KOPT-K1 (cell line): ENCODE measurements at regions not wholly inside any gene's neighbourhood (a gene's known extent, or its start where the extent isn't known, plus 50 kb on each side); places are given as distances from the start of the nearest gene placed in this dataset.
A peak's percentile ranks its signal among the peaks of the same experiment; 100 is the strongest.

ENCODE experiments used
- H3K27ac ChIP-seq: fragments of 200-600 bp; sonication (generic); 2 replicates; pipeline ENCODE4 v1.5.1; 2016; ENCODE audit warnings: antibody characterized with exemption, mild to moderate bottlenecking, low read depth, low read length; ENCODE audit not compliant: poor library complexity, severe bottlenecking
- H3K36me3 ChIP-seq: fragments of 200-600 bp; sonication (generic); 2 replicates; pipeline ENCODE4 v1.5.1; 2017; ENCODE audit warnings: antibody characterized with exemption, mild to moderate bottlenecking, low read length, moderate library complexity; ENCODE audit not compliant: insufficient read depth
- H3K9me3 ChIP-seq: fragments of 200-600 bp; sonication (generic); 2 replicates; pipeline ENCODE4 v1.5.1; 2017; ENCODE audit warnings: antibody characterized with exemption, low read length, mild to moderate bottlenecking; ENCODE audit not compliant: insufficient read depth, poor library complexity, severe bottlenecking

DNA sequence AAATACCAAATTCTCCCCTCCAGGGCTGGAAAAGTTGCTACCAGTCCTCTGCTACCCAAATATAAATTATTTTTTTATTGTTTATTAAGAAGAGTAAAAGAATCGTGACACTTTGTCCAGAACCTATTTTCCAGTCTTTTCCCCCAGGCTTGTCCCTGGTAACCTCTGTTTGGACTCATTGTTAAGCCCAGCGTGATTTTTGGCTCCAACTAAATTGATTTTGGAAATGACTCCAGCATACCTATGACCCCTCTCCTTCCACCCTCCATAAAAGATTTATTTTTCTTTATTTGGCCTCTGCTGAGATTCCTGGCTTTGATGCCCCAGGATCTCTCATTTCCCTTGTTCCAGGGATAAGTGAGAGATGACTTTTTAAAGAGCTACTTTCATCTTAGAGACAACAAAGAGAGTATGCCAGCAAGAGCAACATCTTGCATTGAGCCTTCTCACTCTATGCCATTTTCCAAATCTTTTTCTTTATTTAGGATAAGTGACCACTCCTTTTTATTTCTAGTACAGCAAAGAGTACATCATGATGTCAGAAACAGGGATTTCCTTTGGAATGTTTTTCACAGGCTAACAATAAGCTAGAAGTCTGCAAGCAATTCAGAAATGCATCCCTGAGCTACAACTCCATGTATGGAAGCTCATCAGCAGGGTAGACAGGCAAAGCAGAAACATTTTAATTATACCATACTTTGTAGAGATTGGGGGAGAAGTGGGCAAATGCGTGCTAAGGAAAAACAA is 75.8 kb downstream of the DAD1 start:
- Histone ChIP-seq H3K36me3 (no peaks in the 10 kb centered on the region), H3K9me3 (no peaks in the 10 kb centered on the region), H3K27ac (peak overlapping the region; percentile 42)

DNA sequence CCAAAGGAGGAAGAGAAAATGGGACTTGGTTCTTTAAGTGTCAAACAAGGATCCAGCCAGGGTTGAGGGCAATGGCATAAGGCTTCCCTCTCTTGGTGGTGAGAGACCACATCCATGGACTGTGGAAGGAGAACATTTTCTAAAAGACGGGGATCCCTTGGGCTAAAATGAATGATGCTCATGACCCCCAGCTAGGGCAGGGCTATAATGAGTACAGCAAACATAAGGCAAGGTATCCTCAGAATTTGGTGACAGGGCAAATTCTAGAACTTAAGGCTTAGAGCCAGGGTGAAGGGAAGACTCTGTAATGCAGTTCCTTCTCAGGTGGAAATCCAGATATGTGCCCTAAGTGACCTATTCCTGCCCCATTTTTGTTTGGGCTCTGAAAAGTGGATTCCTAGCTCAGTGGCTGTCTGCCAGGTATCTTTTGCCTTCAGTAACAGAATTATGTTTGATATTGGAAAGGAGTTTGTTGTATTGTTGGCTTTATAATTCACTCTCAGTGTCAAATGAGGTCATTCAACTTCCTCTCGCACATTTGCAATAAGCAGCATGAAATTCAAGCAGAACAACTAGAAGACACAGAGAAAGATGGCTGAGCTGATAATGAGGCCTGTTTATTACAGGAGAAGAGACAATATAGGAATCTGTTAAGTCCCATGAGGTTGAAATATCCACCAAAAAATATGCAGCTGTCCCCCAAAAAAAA is 76.8 kb downstream of the DAD1 start:
- Histone ChIP-seq H3K36me3 (no peaks in the 10 kb centered on the region), H3K9me3 (no peaks in the 10 kb centered on the region), H3K27ac (peak overlapping the region; percentile 42)

DNA sequence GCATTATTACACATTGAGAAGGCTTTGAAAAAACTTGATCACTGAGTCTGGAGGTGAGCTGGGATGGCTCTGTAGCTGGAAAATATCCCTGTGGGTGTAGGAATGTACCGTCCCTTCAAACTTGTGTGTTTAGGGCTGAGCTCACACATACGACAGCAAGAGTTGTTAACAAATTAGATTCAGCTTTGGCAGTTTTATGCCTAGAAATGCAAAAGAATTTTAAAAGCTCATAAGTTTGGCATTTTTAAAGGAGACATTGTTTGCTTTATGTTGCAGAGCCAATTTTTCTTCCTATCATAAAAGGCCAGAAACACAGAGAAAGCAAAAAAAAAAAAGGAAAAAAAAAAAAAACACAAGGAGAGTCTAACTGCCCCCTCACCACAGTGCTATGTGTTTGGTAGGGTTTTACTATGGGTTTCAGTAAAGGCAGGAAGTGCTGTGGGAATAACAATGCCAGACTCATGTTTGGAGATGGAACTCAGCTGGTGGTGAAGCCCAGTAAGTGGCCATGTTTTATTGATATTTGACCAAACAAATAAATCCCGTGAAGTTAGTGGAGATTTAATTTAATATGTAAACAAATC is 78.4 kb downstream of the DAD1 start:
- H3K36me3 ChIP-seq = no peaks in the 10 kb centered on the region

DNA sequence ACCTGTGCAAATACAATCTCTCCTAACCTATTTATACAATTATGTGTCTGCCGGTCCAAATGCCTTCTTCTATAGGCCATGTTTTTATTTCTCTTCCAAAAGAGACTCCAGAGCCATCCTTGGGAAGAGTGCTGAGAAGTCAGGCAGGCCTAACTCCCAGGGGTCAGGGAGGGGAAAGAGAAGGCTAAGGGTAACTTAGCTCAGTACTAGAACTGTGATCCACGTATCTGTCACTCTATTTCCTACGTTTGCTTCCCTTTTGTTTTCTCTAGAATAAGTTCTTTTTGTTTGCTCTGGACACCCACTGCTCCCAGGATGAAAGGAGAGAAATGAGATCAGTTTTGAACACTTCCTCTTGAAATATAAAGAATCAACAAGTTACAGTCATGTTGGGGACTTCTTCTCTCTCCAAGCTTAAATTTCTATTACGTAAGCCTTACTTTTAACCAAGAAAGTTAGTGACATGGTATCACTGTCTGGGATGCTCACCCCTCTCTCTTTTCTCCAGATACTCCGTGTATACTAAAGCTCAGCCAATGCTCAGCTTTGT is 79.2 kb downstream of the DAD1 start:
- Histone ChIP-seq H3K9me3 (no peaks in the 10 kb centered on the region), H3K36me3 (no peaks in the 10 kb centered on the region), H3K27ac (no peak overlapping the region)

More for the DNA sequence above, 78.4 kb downstream of the DAD1 start:
- Histone ChIP-seq H3K27ac (no peak overlapping the region), H3K9me3 (no peaks in the 10 kb centered on the region)

DNA sequence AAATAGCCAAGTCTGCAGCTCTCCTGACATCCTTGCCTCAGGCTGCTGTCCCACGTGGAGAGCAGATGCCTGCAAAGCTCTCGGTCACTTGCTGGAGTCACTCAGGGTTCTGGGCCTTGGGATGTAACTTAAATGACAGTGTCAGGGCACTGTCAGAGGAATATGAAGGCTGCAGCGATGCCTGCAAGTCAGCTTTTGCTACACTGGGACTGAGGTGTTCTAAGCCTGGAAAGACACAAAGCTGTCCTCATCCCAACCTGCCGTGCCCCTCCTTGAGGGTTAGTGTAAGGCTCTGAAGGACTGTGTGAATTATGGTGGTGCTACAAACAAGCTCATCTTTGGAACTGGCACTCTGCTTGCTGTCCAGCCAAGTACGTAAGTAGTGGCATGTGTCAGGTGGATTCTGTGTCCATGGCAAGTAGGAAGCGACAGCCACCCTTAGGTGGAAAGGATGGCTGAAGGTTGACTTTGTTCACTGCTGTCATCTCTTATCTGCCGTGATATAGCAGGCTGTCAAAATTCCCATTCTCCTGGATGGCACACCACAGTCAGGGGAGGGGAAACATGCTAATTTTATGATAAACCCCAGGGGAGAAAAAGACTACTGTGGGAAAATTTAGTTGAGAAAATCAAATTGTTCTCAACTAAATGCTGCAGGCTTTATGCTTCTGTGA is 79.9 kb downstream of the DAD1 start:
- Histone ChIP-seq H3K9me3 (no peaks in the 10 kb centered on the region), H3K36me3 (no peaks in the 10 kb centered on the region), H3K27ac (no peak overlapping the region)

DNA sequence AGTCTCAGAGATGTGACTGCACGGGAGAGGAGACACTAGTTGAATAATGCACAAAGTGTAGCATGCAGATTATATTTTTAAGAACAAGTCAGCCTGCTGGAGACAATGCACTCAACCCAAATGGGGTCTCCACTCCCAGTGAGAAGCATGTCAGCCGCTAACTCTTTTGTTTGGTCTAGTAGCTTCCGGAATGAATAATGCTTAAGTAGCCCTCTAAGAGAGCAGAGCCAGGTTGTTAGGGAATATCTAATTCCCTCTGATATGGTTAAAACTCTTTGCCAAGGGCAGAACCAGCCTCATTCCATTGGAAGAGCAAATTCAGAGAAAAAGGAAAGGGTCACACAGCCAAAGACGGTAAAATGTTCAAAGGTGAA is 80.4 kb downstream of the DAD1 start:
- Histone ChIP-seq H3K9me3 (no peaks in the 10 kb centered on the region), H3K36me3 (no peaks in the 10 kb centered on the region), H3K27ac (no peak overlapping the region)

DNA sequence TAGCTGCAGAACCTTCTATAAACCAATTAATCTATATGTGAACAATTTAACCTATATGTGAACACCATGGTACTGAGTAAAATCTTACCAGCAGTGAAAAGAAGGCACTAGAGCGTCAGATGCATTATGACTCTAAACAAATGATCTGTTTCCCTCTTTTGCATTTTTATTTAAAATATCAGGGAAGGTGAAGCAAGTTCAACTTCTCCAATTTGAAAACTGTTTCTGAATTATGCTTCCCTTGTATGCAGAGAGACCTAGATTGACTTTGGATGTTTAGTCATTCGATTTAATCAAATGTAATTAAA is 80.9 kb downstream of the DAD1 start:
- Histone ChIP-seq H3K36me3 (no peaks in the 10 kb centered on the region), H3K9me3 (no peaks in the 10 kb centered on the region), H3K27ac (no peak overlapping the region)

DNA sequence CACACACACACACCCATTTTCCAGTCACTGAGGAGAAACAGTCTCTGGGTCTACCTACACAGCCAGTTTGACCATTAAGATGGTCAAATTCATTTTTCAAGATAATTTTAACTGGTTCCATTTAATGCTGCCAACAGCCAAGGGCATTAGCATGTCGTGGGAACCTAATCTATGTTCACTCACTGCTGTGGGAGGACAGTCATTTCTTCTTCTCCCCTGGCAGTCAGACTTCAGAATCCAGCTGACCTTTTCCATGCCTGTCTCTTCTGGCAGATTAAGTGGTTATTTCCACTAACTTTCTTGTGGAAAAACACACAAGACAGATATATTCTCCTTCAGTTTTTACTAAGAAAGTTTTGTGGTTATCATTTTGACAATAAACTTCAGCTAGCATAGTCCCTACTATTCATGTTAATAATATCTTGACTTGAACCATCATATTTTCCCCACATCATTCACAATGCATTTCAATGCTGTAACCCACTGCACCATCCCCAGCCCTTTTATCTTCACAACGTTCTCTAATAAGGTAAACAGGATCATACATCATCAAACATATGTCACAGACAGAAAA is 82.2 kb downstream of the DAD1 start:
- H3K27ac ChIP-seq = no peak overlapping the region
- no peaks in the 10 kb centered on the region for H3K9me3 ChIP-seq
- no peaks in the 10 kb centered on the region for H3K36me3 ChIP-seq

DNA sequence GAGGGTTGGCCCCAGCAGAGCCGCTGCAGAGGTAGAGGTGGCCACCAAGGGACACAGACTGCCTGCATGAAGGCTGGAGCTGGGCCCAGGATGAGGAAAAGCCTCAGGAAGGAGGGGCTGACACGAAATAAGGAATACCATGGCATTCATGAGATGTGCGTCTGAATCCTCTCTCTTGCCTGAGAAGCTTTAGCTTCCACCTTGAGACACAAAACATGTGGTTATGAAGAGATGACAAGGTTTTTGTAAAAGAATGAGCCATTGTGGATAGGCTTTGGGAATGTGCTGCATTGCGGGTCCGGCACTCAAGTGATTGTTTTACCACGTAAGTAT is 82.7 kb downstream of the DAD1 start:
- H3K9me3 ChIP-seq = no peaks in the 10 kb centered on the region
- no peaks in the 10 kb centered on the region for H3K36me3 ChIP-seq
- H3K27ac ChIP-seq = peak overlapping the region; percentile 2

DNA sequence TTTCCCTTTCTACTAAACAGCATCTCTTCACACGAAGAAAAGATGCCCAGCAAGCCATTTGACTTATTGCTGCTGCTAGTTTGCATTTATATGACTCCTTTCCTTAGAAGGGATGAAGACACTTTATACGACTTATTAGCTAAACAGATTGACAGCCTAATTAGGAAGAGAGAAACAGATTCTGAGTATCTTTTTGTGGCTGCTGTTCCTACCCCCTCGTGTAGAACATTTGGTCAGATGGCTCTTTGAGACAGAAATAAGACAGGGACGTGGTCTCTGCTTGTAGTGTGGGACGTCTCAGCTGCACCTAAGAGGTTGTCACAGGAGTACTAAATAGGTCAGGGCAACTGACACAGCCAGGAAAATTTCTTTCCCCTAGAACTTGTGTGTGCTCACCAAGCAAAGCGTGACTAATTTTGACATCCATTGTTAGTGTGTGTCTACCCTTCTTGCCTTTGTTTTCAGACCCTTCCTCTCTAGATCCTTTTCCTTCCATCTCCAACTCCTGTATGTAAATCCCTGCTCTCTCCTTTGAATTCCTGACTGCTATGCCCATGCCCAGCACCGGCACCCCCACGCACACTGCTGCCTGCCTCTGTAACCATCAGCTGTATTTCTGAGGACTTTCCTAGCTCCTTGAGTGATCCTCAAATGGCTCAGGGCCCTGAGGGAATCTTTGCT is 83.2 kb downstream of the DAD1 start:
- H3K27ac ChIP-seq = peak overlapping the region; percentile 2
- H3K36me3 ChIP-seq = no peaks in the 10 kb centered on the region
- H3K9me3 ChIP-seq = no peaks in the 10 kb centered on the region

DNA sequence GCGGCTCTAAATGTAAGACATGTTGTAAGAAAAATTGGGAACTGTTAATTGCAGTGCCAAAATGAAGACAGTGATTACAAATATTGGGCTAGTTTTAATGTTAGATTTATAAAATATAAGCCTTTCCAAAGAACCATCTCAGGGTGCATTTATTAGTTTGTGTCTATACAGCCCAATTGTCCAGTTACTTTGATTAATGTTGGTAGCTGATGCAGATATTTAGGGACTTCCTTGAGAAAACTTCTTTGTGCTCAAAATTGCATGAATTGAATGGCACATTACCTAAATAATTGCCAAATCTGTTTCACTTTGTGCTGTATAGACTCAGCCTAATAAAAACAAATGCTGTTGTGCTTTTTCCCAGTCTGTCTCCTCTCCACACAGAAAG is 83.7 kb downstream of the DAD1 start:
- Histone ChIP-seq H3K27ac (no peak overlapping the region), H3K9me3 (no peaks in the 10 kb centered on the region), H3K36me3 (no peaks in the 10 kb centered on the region)

DNA sequence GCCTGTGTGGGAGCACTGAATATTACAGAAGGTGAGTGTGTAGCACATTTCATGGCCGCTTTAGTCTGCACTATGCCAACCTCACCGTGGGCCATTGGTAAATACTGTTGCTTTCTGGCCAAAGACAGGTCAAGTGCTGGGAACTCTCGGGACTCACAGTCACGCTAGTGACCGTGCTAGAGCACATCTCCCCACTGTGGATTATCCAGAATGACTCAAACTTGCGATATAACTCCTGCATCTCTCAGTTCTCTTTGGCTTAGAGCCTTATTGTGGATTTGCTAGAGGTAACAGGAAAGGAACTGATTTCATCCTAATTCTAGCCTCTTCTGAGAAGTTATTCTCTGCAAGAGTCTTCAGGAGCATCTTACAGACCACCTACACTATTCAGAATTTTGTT is 86.5 kb downstream of the DAD1 start:
- Histone ChIP-seq H3K36me3 (no peaks in the 10 kb centered on the region), H3K27ac (no peak overlapping the region)

DNA sequence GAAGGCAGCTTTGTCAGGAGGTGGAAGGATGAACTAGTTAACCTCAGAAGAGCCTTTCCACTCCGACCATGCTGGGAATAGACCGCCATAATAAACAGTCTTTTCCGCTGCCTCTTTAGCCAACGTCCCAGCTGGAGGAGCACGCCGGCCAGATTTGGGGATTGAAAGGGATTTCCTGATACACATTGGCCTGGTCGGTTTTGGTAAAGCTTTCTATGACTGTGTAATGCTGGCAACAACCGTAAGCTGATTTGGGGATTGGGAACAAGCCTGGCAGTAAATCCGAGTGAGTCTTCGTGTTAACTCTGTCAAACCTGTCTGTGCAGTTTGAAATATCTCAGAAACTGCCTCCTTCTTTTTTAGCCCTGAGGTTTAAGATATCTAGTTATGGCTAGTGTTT is 87.0 kb downstream of the DAD1 start:
- H3K36me3 ChIP-seq = no peaks in the 10 kb centered on the region
- H3K27ac ChIP-seq = no peak overlapping the region
- no peaks in the 10 kb centered on the region for H3K9me3 ChIP-seq

More for the DNA sequence above, 86.5 kb downstream of the DAD1 start:
- H3K9me3 ChIP-seq = no peaks in the 10 kb centered on the region

DNA sequence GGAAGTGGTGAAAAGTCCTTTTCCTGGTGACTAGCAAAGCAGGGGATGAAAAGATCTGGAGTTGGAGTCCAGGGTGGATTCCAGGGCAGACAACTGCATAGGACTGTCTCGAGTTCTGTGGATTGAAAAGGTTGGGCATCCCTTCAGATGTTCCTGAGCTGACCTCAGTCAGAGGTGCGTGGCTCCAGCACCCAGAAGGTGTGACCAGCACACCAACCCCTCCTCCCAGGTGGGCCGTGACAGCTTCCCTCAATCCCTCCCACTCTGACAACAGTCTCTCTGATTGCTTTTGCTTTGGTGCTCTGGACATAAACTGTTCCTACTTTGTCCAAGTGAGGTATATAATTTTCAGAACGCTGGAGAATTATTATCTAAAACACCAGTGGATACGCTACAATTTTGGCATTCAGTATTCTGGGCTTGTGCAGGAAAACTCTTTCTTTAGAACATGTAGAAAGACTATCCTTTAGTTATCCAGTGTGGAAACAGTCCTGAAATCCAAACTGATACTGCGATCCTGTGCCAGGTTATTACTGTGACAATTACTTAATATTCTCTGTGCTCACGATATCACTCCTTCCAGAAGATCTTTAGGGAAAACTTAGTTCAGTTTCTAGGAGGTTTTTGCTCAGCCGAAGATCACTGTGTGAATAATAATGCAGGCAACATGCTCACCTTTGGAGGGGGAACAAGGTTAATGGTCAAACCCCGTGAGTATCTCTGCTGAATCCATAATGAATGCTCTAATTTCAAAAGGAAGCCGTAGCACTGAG is 87.9 kb downstream of the DAD1 start:
- Histone ChIP-seq H3K36me3 (no peaks in the 10 kb centered on the region), H3K9me3 (no peaks in the 10 kb centered on the region), H3K27ac (no peak overlapping the region)
